HG03175 (cell line): ENCODE measurements at regions not wholly inside any gene's neighbourhood (a gene's known extent, or its start where the extent isn't known, plus 50 kb on each side); places are given as distances from the start of the nearest gene placed in this dataset.
"Not testable (repeated sequence)": the region's sequence is repeated elsewhere in the genome, so short reads cannot be mapped to it uniquely, and the experiment has no call there.

ENCODE experiments used
- ATAC-seq: cut with Tn5 transposase; IDR thresholded peaks from one replicate; pipeline ENCODE4 v1.9.1; 2021; ENCODE audit warnings: mild to moderate bottlenecking, moderate library complexity; ENCODE audit not compliant: unreplicated experiment

DNA sequence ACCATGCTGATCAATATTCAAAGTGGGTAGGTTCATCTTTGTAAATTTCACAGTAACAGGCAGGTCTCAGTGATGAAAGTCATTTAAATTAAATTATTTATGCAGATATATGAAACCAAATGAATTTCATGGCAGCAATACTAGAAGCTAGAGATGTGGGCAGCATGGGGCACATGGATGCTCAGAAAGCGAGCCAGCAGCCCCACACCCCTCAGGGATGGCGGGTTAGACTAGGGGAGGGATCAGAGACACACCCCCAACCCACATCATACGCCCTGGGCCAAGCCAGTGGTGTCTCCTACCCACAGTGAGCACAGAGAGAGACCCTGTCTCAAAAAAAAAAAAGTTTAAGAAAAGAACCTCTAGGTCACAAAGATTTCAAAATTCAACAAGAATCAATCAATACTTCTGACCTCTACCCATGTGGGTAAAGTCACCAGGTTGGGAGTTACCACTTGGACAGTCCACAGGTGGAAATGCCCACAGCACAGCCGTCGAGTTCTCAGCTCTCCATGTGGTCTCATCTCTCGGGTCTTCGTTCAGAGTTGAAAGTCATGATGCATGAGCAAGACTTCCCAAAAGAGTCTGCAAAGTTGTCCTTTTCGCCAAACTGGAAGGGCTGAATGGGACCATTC is 79.3 kb upstream of the PPP2R2D start:
- ATAC-seq: no peak

DNA sequence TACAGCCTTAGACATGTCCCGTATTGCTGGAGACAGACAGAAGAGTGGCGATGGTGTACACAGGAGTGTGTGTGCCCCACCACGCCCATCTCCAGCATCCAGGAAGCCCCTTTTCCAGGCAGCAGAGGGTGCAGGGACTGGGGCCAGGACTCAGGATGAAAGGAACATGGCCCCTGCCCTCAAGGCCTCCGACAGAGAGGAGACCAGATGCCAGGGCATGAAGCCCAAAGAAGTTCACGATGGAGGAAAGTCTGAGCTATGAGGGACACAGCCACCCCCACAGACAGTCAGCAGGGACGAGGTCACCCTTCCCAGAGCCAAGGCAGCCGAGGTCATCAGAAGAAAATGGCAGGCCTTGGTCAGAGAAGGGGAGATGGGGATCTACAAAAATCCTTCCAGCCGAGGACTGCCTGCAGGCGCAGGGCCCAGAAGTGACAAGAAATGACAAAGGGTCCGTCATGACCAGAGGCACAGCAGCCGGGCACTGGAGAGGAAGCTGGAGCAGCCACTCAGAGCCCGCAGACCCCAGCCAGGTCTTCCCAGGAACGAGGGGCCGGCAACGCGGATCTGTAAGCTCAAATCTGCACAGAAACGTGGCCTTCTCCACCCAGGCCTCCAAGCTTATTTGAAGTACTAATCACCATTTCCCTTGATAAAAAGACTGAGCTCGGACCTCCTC is 78.7 kb upstream of the PPP2R2D start:
- ATAC-seq: no peak

DNA sequence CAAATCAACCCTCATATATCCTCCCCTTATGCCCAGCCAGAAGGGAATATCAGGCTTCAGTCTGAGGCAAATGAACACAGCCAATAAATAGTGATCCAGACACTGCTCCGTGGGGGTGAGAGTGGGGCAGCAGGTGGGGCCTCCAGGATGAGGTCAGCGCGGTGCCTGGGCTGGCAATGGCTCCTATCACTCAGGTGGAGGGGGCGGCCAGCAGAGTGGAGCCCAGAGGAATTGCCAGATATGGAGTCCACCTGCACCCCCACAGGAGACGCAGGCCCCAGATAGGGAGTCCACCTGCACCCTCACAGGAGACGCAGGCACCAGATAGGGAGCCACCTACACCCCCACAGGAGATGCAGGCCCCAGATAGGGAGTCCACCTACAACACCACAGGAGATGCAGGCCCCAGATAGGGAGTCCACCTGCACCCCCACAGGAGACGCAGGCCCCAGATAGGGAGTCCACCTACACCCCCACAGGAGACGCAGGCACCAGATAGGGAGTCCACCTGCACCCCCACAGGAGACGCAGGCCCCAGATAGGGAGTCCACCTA is 78.0 kb upstream of the PPP2R2D start:
- no peak for ATAC-seq

DNA sequence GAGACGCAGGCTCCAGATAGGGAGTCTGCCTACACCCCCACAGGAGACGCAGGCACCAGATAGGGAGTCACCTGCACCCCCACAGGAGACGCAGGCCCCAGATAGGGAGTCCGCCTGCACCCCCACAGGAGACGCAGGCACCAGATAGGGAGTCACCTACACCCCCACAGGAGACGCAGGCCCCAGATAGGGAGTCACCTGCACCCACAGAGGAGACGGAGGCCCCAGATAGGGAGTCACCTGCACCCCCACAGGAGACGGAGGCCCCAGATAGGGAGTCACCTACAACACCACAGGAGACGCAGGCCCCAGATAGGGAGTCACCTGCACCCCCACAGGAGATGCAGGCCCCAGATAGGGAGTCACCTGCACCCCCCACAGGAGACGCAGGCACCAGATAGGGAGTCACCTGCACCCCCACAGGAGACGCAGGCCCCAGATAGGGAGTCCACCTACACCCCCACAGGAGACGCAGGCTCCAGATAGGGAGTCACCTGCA is 77.2 kb upstream of the PPP2R2D start:
- not testable (repeated sequence) for ATAC-seq

DNA sequence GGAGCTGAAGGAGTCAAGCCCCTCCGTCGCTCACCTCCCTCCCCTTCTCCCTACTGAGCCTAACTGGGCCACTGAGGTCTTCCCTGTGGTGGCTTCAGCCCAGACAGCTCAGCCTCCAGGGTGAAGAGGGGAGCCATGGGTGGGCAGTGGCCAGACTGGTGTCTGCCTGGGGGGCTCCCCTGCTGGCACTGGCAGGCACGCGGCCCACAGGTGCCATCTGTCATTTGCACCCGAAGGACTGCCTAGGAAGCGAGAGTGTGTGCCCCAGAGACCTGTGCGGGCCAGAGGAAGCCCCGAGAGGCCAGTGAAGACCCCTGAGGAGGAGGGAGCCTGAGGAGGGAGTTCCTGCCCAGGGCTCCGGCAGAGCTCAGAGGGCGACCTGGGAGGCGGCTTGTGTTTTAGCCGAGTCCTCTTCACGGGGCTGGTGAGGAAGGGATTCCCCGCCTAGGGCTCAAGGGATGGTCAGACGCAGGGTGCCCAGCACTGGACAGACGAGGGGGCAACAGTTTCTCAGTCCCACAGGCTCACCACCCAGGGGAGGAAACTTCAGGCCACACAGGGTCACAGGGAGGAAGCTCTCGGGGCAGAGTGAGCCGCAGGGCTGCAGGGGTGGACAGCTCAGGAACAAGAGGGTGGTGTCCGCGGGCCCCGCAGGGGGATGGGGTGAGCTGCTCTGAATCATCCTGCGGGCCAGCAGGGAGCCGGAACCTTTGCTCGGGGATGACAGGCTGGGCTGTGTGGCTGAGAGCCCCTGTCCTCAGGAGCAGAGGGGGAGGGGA is 76.2 kb upstream of the PPP2R2D start:
- ATAC-seq: no peak

DNA sequence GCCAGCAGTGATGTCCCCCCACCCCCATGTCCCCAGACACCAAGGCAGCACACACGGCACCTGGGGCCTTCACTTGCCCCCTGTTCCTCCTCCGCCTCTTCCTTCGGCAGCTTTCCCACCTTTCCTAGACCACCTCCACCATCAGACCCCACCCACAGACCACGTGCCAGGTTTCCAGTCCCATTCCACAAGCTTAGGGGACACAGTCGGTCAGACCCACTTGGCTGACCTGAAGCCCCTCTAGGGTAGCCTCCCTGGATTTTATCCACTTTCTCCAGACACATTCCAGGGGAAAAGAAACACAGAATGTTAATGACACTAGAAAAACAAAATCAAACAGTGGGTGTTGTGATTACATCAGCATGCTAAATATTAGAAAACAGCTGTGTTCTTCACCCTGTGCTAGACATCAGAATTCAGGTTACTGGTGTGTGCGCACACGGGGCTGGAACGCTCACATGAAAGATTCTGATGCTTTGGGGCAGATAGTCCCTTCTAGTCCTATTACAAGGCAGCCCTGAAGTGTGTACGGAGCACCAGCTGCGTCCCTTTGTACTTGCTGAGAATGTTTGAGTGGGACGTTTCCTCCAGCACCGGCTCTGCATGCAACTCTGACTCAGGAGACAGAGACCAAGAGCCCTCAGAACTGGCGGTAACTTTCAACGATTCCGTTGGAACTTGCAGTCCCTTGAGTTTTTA is 75.5 kb upstream of the PPP2R2D start:
- no peak for ATAC-seq

DNA sequence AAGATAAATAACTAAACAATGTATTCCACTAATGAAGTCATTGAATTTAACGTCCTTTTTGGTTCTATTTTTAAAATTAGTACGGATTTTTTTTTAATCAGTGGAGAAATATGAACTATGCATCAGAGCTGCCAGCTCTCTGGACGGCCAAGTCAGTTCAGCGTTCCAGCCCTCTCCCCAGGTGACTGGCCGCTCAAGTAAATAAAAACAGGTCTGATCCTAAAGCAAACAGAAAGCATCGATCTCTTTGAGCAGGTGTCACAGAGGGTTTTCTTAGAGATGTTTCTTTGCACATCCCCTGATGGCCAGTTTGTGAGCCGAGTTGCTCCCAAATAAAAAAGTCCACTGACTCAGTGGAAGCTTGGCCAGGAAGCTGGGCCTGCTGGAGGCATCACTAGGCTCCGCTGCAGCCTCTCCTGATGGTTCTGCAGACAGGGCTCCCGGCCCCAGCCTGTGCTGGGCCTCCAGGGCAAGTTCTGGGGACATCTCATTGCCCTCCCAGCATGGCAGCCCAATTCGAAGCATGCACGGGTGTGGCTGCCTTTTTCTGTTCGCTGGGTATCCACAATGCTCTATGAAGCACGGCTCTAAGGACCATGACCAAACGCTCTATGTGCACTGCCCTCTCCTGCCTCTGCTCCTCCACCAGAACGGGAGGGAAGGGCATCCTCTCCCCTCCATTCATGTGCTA is 74.7 kb upstream of the PPP2R2D start:
- no peak for ATAC-seq

DNA sequence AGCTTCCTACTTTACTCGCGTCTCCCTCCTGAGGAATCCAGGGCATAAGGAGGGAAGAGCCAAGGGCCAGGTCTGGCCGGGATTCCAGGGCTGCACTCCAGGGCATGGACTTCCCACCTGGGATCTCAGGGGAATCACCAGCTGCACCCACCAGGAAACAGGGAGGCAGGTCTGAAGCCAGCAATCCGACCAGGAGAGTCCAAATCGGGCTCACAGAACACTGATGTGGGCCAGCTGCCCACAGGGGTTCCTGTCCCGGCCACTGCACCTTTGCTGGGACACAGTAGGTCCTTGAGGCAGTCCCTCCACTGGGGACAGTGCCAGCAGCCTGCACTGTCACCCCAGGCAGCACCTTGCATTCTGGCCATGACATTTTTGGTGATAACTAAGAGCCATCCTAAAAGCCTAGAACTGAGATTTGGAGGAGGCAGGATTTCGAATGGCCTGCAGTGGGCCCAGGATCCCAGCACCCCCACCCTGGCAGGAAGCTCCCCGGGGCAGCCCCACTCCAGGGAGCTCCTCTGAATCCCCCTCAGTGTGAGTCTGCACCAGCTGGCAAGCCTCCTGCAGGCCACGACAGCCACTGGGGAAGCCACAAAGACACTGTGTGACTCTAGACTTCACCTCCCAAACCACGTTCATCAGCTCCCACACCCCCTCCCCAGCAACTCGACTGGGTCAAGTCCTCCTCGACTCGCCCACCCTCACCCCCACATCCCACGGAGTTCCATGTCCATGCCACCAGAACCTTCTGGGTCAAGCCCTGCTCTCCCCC is 71.5 kb upstream of the PPP2R2D start:
- no peak for ATAC-seq

DNA sequence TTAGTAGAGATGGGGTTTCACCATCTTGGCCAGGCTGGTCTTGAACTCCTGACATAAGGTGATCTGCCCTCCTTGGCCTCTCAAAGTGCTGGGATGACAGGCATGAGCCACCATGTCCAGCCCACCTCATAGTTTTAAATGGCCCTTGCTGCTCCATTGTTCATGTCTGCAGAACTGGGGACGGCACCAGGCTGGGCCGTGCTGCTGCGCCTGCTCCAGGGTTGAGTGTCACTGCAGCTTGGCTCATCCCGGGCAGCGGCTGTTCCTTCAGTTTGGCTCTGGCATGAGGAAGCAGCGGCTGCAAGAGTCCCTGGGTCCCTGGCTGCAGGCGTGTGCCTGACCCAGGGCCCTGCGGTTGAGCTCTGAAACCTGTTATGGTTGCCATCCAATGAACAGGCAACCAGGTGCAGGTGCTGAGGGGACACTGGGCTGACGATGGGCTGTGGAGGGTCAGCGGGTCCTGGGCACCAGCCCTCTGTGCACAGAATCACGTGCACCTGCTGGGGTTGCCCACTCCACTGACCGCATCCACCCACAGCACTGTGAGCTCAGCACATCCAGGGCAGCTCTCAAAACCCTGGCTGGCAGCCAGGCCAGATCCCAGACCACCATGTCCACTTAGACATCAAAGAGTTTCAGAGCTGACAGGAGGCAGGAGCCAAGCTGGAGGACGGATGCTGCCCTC is 70.2 kb upstream of the PPP2R2D start:
- ATAC-seq: no peak

DNA sequence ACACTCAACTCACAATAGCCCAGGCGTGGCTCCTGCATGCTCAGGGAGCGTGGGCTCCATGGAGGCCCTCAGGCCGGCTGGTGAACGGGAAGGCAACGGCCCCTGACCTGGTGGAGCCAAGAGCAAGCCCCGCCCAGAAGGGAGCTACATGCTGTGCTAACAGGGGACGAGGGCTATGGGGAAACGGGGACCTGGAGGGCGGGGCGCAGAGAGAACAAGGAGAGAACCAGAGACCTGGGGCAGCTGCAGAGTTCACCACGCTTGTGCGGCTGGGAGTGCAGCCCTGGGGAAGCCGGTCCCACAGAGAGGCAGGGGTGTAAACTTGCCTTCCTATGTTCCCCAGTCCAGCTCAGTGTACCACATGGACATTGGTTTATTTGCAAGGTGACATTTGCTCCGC is 69.2 kb upstream of the PPP2R2D start:
- no peak for ATAC-seq

DNA sequence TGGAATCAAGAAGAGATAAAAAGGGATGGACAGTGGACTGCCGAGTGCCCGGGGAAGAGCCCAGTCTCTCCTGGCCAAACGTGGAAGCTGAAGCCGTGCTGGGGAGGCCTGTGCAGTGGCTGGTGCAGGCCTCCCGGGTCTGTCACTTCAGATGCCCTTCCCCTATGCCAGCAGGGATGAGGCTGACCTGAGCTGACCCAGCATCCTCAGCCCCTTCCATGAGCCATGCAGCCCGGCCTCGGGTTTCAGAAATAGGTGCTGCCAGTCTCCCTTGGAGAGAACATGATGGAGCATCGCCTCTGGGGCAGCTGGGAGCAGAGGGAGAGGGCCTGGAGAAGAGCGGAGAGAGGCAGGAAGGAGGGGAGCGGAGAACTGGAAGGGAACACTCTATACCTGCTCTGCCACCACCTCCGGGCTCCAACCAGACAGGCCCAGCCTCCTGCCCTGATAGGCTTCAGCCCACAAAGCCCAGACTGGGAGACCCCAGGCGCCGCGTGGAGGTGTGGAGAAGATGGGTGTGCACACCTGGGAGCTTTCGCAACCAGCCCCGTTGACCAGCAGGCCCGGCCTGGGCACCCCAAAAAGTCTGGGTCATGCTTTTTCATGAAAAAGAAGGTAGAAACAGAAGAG is 68.6 kb upstream of the PPP2R2D start:
- ATAC-seq: no peak

DNA sequence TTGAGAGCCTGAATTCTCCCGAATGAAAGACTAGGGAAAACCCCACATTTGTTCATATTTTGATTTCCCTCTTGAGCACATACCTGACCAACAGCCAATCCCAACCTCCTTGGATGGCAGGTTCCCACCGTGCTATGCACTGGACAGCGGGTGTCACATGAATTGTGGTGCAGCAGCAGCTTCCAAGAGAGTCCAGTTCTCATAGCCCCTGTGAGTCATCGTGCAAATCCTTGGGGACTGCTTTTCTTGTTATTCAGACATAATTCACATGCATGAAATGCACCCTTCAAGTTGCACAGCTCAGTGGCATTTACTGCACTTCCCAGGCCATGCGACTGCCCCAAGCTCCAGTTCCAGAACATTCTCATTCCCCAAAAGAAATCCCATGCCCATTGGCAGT is 67.8 kb upstream of the PPP2R2D start:
- ATAC-seq: no peak

DNA sequence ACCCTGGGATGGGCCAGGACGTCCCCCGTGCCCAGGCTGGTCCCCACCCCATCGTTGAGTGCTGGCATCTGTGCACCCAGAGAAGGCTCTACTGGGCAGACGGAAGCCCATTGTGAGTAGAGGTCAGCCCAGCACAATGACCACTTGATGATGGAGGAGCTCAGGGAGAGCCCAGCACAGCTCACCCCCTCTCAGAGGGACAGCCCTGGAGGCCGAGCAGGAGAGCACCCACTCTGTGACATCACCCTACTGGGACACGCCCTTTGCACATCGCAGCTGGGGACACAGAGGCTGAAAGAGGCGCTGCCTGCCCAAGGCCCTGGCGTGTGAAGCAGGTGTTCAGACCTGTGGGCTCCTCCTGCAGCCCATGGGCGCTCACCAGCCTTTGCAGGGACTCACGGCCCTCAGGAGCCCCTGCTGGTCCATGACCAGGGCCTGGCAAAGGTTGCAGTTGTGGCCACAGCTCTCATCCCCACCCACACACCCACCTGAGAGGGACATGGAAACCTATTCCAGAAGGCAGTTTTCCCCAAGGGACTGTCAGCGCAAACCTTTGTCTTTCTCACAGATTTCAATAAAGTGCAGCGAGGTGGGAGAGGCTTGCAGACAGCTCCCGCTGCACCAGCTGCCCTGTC is 67.2 kb upstream of the PPP2R2D start:
- ATAC-seq: no peak

DNA sequence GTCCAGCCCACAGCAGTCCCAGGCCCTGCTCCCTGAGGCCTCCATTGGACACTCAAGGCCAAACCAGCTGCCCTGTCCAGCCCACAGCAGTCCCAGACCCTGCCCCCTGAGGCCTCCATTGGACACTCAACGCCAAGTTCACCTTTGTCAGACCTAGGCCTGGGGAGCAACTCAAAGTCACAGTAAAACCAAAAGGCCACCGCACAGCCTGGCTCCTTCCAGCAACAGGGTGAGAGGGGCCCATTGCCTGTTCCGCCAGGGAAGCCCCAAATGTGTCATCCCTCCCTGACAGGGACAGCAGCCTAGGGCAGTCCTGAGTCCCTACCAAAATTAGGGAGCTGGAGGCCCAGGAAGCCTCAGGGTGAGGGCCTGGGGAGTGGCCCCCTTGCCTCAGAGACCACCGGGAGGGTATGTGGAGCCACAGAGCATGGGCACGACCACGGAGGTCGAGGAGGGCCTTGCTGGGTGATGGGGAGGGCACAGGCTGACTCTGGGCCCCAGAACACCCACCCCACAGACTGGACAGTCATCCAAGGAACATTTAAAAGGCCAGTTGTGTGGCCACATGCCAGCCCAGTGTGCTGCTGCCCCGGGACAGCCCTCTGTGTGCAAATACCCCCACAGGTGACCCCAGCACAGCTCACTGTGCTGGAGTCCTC is 66.5 kb upstream of the PPP2R2D start:
- no peak for ATAC-seq

DNA sequence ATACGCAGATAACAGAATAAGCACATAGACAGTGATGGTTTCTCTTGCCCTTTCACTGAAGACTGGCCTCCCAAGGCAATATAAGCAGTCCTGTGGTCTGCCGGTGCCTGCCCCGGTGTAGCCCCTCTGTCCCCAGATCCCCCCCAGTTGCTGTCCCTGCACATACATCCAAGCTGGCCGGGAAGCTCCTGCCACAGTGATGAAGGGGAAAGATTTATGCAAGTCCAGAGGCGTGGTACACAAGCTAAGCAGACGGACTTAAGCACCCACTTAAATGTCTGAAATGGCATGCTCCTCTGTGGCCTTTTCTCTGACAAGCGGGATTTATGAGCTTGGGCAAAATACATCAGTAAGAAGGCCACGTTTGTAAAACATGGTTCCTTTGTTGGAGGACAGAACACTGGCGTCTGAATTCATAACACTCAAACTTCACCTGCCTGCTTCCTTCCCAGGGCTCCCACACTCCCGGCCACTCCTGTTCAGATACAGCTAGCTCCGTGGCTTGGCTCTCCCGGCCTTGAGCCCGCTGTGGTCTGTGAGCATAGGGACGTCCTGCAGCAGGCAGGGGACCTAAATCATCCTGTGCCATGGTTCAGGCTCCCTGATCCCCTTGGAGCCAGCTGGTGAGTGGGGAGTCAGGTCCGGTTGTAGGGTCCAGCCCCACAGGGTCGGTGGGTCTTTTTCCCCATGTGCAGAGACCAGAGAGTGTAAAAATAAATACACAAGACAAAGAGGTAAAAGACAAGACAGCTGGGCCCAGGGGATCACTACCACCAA is 61.7 kb upstream of the PPP2R2D start:
- ATAC-seq: no peak

DNA sequence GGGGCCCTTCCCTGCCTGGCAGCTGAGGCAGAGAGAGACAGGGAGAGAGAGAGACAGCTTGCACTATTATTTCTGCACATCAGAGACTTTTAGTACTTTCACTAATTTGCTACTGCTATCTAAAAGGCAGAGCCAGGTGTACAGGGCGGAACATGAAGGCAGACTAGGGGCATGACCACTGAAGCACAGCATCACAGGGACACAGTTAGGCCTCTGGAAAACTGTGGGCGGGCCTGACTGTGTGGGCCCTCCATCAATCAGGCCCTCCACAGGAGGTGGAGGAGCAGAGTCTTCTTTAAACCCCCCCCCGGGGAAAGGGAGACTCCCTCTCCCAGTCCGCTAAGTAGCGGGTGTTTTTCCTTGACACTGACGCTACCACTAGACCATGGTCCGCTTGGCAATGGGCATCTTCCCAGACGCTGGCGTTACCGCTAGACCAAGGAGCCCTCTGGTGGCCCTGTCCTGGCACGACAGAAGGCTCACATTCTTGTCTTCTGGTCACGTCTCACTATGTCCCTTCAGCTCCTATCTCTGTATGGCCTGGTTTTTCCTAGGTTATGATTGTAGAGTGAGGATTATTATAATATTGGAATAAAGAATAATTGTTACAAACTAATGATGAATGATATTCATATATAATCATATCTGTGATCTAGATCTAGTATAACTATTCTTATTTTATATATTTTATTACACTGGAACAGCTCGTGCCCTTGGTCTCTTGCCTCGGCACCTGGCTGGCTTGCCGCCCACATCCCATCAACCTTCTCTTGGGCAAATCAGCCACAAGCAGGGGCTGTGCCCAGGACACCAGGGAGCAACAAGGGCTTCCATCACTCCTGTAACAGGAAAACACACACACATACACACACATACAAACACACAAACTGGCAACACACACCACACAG is 60.7 kb upstream of the PPP2R2D start:
- not testable (repeated sequence) for ATAC-seq
